ENCODE measurements at regions not wholly inside any gene's neighbourhood (a gene's known extent, or its start where the extent isn't known, plus 50 kb on each side); places are given as distances from the start of the nearest gene placed in this dataset.

- TF ChIP-seq ZNF600 (tag by site-specific recombination; IDR thresholded peaks at IDR 0.05): no peak
- TF ChIP-seq ZNF24 (tag by site-specific recombination; IDR thresholded peaks at IDR 0.05): no peak
- TF ChIP-seq ZNF488 (tag by site-specific recombination; IDR thresholded peaks at IDR 0.05): no peak
- no peak for TF ChIP-seq ZNF837 (tag by site-specific recombination; IDR thresholded peaks at IDR 0.05)
- TF ChIP-seq ZNF274 (IDR thresholded peaks at IDR 0.05; ENCODE audit: low read length): no peak
- no peak for TF ChIP-seq ZNF274 (tag by site-specific recombination; IDR thresholded peaks at IDR 0.05; ENCODE audit: borderline replicate concordance)
- no peak for TF ChIP-seq ZBTB21 (tag by site-specific recombination; IDR thresholded peaks at IDR 0.05)
- TF ChIP-seq IKZF3 (tag by site-specific recombination; IDR thresholded peaks at IDR 0.05): no peak
- TF ChIP-seq CTCF (tag by site-specific recombination; IDR thresholded peaks at IDR 0.05): no peak
- no peak for TF ChIP-seq ZNF211 (tag by site-specific recombination; IDR thresholded peaks at IDR 0.05; ENCODE audit: low read depth)
Observed at GRCh38 chr1:163531345-163531744, 209.6 kb downstream of the NUF2 start.

Measured in HEK293 (cell line).